CD4-positive, alpha-beta T cell (primary cell): ENCODE measurements at regions not wholly inside any gene's neighbourhood (a gene's known extent, or its start where the extent isn't known, plus 50 kb on each side); places are given as distances from the start of the nearest gene placed in this dataset.

ENCODE experiments used
- ATAC-seq: fragments of 200-7000 bp; cut with Tn5 transposase; one replicate; pipeline ENCODE4 v1.10.0; 2022; ENCODE audit warnings: mild to moderate bottlenecking; ENCODE audit not compliant: poor library complexity
- CTCF ChIA-PET: fragments of 350-600 bp; sonication (Branson Sonifier 250); formaldehyde crosslinking; loops from one replicate; lab custom pipeline; 2021; ENCODE audit warnings: antibody characterized with exemption, inconsistent platforms; lab: Charles Lee
- POLR2A ChIA-PET: fragments of 350-600 bp; sonication (Branson Sonifier 250); formaldehyde crosslinking; loops from one replicate; lab custom pipeline; 2021; ENCODE audit warnings: antibody characterized with exemption, inconsistent platforms; lab: Charles Lee
- DNase-seq, 14 experiments: peaks; one replicate each; pipeline ENCODE4 v3.0.0-alpha.2; 2013 to 2020; ENCODE audit warnings: mixed read lengths in 2 of 14
- H3K27ac ChIP-seq, 2 donors: one replicate each; pipeline versions ENCODE4 v1.5.1 to v1.7.0; 2013; ENCODE audit warnings: low read length in 2 of 2, low read depth in 1 of 2, mild to moderate bottlenecking in 1 of 2
- H3K27me3 ChIP-seq, 2 experiments: 1 replicate in 1 of 2; 2 replicates in 1 of 2; pipeline versions ENCODE4 v1.6.1 to v1.7.0; 2013; ENCODE audit warnings: low read length in 2 of 2, control low read depth in 1 of 2, mild to moderate bottlenecking in 1 of 2, moderate library complexity in 1 of 2; ENCODE audit not compliant: insufficient read depth in 2 of 2, control insufficient read depth in 1 of 2
- H3K36me3 ChIP-seq: one replicate; pipeline ENCODE4 v1.6.1; 2013; ENCODE audit warnings: low read length, control low read depth; ENCODE audit not compliant: insufficient read depth
- H3K4me1 ChIP-seq: one replicate; pipeline ENCODE4 v1.6.1; 2013; ENCODE audit warnings: low read length, control low read depth; ENCODE audit not compliant: insufficient read depth
- H3K4me3 ChIP-seq: one replicate; pipeline ENCODE4 v1.5.1; 2013; ENCODE audit warnings: mild to moderate bottlenecking, low read length, moderate library complexity
- H3K9me3 ChIP-seq, 2 experiments: 1 replicate in 1 of 2; 2 replicates in 1 of 2; pipeline versions ENCODE4 v1.6.1 to v1.7.0; 2013; ENCODE audit warnings: low read length in 2 of 2, mild to moderate bottlenecking in 2 of 2, control low read depth in 1 of 2, moderate library complexity in 1 of 2; ENCODE audit not compliant: control insufficient read depth in 1 of 2, insufficient read depth in 1 of 2
- H3K27ac Mint-ChIP-seq: one replicate; pipeline ENCODE4 v1.8.0; 2020; ENCODE audit warnings: mixed read lengths
- H3K27me3 Mint-ChIP-seq: one replicate; pipeline ENCODE4 v1.8.0; 2021; ENCODE audit warnings: mixed read lengths
- H3K36me3 Mint-ChIP-seq: one replicate; pipeline ENCODE4 v1.8.0; 2021; ENCODE audit warnings: low read depth, mixed read lengths
- H3K4me1 Mint-ChIP-seq: one replicate; pipeline ENCODE4 v1.8.0; 2021; ENCODE audit warnings: low read depth, mixed read lengths
- H3K4me3 Mint-ChIP-seq: one replicate; pipeline ENCODE4 v1.8.0; 2020; ENCODE audit warnings: mild to moderate bottlenecking, mixed read lengths
- H3K9me3 Mint-ChIP-seq: one replicate; pipeline ENCODE4 v1.8.0; 2020; ENCODE audit warnings: mixed read lengths
- intact Hi-C, 2 experiments: fragments of 100-400 bp; cut with DNase I in 1 of 2; cut with micrococcal nuclease in 1 of 2; formaldehyde crosslinking; loops; one replicate each; pipeline versions ENCODE4 v1.15.1 to v1.9.0; 2023 to 2025; cut with DNase I, micrococcal nuclease
- TF ChIP-seq, protein P1 (sequence below): fragments of 200-600 bp; IDR thresholded peaks from one replicate; pipeline ENCODE4 v1.8.0; 2022; ENCODE audit warnings: antibody characterized with exemption, mild to moderate bottlenecking

DNA sequence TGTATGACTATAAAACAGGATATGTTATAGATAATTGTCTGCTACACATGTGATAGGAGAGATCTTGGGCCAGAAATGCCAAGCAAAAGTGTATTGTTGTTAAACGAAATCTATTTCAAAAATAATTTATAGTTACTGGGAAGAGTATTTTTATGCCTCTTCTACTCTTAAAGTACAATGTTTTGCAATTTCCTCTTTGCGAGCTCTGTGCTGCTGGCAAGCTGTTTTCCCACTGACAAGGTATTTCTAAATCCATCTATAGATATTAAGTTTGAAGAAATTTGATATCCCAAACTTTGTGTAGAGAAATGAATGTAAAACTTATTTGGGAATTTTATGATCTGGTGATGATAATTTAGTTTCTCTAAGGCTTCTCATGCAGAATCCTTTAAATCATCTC lies 63.3 kb upstream of the PTGFR start:
- H3K4me3 ChIP-seq = no peak overlapping the region
- TF ChIP-seq, protein P1, sequence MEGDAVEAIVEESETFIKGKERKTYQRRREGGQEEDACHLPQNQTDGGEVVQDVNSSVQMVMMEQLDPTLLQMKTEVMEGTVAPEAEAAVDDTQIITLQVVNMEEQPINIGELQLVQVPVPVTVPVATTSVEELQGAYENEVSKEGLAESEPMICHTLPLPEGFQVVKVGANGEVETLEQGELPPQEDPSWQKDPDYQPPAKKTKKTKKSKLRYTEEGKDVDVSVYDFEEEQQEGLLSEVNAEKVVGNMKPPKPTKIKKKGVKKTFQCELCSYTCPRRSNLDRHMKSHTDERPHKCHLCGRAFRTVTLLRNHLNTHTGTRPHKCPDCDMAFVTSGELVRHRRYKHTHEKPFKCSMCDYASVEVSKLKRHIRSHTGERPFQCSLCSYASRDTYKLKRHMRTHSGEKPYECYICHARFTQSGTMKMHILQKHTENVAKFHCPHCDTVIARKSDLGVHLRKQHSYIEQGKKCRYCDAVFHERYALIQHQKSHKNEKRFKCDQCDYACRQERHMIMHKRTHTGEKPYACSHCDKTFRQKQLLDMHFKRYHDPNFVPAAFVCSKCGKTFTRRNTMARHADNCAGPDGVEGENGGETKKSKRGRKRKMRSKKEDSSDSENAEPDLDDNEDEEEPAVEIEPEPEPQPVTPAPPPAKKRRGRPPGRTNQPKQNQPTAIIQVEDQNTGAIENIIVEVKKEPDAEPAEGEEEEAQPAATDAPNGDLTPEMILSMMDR = no peak
- no peaks in the 10 kb centered on the region for H3K9me3 ChIP-seq
- Mint-ChIP-seq H3K27ac (no peak overlapping the region), H3K4me1 (no peaks in the 10 kb centered on the region), H3K4me3 (no peak overlapping the region), H3K27me3 (peaks cover 7% of the 10 kb centered on the region), H3K9me3 (no peaks in the 10 kb centered on the region), H3K36me3 (no peaks in the 10 kb centered on the region)
- ATAC-seq (no peak), DNase-seq (no peak)
- ChIA-PET CTCF (no interaction called here), POLR2A (no interaction called here)
- H3K27ac ChIP-seq = no peak overlapping the region
- intact Hi-C loops = no loop called here
- no peaks in the 10 kb centered on the region for H3K4me1 ChIP-seq
- no peaks in the 10 kb centered on the region for H3K36me3 ChIP-seq
- H3K27me3 ChIP-seq = no peaks in the 10 kb centered on the region

DNA sequence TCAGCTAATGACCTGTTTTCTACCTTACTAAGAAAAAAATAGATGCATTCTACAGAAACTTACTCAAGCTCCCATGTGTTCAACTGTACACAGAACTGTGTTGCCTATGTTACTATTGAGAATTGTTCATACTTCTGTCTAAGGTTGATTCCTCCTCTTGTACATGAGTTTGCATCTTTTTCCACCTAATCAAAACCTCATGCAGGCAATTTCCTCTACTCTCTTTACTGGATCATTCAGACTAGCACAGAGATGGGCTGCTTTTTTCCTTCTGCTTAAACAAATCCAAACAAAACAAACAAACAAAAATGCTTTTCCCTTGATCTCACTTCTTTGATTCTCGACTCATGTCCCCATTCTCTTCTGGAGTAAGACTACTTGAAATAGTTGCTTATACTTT lies 58.8 kb upstream of the PTGFR start:
- Histone ChIP-seq H3K36me3 (no peaks in the 10 kb centered on the region), H3K27ac (no peak overlapping the region), H3K9me3 (no peaks in the 10 kb centered on the region), H3K4me1 (no peaks in the 10 kb centered on the region), H3K4me3 (no peak overlapping the region), H3K27me3 (no peaks in the 10 kb centered on the region)
- no peak overlapping the region for H3K4me3 Mint-ChIP-seq
- no peaks in the 10 kb centered on the region for H3K27me3 Mint-ChIP-seq
- no peaks in the 10 kb centered on the region for H3K36me3 Mint-ChIP-seq
- TF ChIP-seq, protein P1 = no peak
- intact Hi-C loops = no loop called here
- ATAC-seq = no peak
- ChIA-PET POLR2A (no interaction called here), CTCF (interaction anchor here (0.7 kb wide), 1 partner anchor 320 kb away, joined by 3 read pairs; no protein-coding TSS in a partner anchor)
- no peaks in the 10 kb centered on the region for H3K9me3 Mint-ChIP-seq
- H3K27ac Mint-ChIP-seq = no peak overlapping the region
- no peak for DNase-seq
- no peaks in the 10 kb centered on the region for H3K4me1 Mint-ChIP-seq

DNA sequence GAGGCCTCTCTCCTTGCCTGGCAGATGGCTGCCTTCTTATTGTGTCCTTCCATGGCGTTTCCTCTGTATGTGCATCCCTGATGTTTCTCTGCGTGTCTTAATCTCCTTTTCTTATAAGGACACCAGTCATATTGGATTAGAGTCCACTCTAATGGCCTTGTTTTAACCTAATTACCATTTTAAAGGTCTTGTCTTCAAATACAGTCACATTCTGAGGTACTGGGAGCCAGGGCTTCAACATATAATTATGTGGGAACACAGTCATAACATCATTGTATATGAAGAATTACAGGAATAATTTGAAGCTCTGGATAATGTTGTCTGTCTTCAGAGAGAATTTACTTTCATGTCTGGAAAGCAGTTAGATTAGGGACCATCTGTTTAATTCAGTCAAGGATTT lies 56.4 kb upstream of the PTGFR start:
- DNase-seq = no peak
- no peaks in the 10 kb centered on the region for H3K9me3 Mint-ChIP-seq
- Histone ChIP-seq H3K27ac (no peak overlapping the region), H3K36me3 (no peaks in the 10 kb centered on the region), H3K4me1 (no peaks in the 10 kb centered on the region), H3K27me3 (no peaks in the 10 kb centered on the region), H3K4me3 (no peak overlapping the region), H3K9me3 (no peaks in the 10 kb centered on the region)
- intact Hi-C loops = no loop called here
- no peaks in the 10 kb centered on the region for H3K27me3 Mint-ChIP-seq
- no peaks in the 10 kb centered on the region for H3K4me1 Mint-ChIP-seq
- ChIA-PET CTCF (interaction anchor here (1.0 kb wide), 1 partner anchor 21 kb away, joined by 3 read pairs; no protein-coding TSS in a partner anchor), POLR2A (no interaction called here)
- no peak overlapping the region for H3K27ac Mint-ChIP-seq
- TF ChIP-seq, protein P1 = no peak
- ATAC-seq = no peak
- H3K4me3 Mint-ChIP-seq = no peak overlapping the region
- H3K36me3 Mint-ChIP-seq = no peaks in the 10 kb centered on the region
